ENCODE measurements at regions not wholly inside any gene's neighbourhood (a gene's known extent, or its start where the extent isn't known, plus 50 kb on each side); places are given as distances from the start of the nearest gene placed in this dataset.

DNA sequence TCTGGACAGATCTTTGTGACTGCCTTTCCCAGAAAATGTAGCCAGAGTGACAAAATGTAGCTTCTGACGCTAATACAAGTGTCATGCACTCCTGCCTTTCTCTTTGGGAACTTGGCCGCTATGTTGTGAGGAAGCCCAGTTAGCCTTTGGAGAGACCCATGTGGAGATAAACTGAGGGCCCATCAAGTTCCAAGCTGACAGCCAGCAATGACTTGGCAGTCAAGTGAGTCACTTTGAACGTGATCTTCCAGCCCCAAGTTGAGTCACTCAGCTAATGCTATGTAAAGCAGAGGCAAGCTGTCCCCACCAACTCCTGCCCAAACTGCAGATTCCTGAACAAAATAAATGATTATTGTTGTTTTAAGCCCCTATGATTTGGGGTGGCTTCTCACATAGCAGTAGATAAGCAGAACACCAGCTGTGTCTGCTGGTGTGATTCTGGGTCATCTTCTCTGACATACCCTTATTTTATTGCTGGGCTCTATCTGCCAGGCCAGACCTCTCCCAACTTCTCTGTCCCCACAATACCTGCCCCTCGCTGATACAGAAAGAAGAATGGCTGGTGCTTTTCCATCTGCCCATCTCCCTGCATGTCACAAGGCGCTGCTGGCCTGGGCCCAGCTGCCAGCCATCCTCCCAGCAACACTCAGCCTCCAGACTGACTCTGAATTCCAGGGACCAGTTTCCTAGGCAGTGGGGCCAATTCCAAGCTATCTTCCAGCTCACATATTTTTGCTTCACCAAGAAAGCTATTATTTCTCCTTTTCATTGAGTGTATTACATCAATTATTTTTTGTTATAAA, 274.8 kb downstream of the LRFN2 start:
- 74 to 83% methylated on average over 5 of the region's 5 CpGs for WGBS, 2 donors
- H3K4me3 ChIP-seq (ENCODE audit: low read depth, poor library complexity, severe bottlenecking) = no peak overlapping the region
- intact Hi-C loops (cut with DNase I; ENCODE audit: low total_unique reads) = no loop called here
- DNase-seq (ENCODE audit: low spot score in 2 of 2) = no peak
- TF ChIP-seq, protein P1, sequence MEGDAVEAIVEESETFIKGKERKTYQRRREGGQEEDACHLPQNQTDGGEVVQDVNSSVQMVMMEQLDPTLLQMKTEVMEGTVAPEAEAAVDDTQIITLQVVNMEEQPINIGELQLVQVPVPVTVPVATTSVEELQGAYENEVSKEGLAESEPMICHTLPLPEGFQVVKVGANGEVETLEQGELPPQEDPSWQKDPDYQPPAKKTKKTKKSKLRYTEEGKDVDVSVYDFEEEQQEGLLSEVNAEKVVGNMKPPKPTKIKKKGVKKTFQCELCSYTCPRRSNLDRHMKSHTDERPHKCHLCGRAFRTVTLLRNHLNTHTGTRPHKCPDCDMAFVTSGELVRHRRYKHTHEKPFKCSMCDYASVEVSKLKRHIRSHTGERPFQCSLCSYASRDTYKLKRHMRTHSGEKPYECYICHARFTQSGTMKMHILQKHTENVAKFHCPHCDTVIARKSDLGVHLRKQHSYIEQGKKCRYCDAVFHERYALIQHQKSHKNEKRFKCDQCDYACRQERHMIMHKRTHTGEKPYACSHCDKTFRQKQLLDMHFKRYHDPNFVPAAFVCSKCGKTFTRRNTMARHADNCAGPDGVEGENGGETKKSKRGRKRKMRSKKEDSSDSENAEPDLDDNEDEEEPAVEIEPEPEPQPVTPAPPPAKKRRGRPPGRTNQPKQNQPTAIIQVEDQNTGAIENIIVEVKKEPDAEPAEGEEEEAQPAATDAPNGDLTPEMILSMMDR (IDR thresholded peaks at IDR 0.05) = no peak
- TF ChIP-seq POLR2A (IDR thresholded peaks at IDR 0.05) = no peak

DNA sequence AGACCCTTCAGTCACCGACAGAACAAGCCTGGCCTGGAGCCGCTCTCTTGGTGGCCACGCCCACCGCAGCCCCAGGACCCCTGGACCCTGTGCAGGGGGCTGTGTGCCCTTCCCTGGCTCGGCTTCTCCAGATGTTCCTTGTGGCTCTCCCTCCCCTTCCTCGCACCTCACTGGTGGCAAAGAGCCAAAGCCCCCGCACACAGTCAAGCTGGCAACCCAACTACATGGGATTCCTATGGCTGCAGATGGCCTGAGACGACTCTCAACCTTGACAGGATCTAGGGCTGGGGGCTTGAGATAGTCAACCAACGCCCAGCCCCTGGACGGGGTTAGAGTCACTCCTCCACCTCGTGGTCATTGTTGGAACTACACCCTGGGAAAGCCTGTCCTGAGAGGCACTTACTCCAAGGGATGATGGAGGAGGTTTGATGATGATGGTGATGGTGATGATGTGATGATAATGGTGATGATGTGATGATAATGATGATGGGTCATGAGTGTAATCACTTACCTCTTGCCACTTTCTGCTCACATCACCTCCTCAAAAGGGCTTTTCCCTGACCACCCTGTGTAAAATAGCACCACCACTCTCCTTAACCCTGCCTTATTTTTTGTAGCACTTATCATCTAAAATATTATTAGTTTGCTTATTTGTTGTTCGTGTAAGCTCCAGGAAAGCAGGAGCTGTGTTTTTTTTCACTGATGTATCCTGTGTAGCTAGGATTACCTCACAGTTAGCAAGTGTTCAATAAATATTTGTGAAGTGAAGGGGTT, 278.4 kb downstream of the LRFN2 start:
- TF ChIP-seq, protein P1 (IDR thresholded peaks at IDR 0.05) = peak in 1 of 3 donors; percentile 83
- no peak for TF ChIP-seq POLR2A (IDR thresholded peaks at IDR 0.05)
- WGBS, 2 donors = 6 to 7% methylated on average over 12 of the region's 12 CpGs
- H3K4me3 ChIP-seq (ENCODE audit: low read depth, poor library complexity, severe bottlenecking) = no peak overlapping the region
- intact Hi-C loops (cut with DNase I; ENCODE audit: low total_unique reads) = loop anchor here (2.0 to 5.0 kb wide), 2 partner anchors 58 to 326 kb away; no protein-coding TSS in a partner anchor
- peak; percentile 43 to 89 for DNase-seq (ENCODE audit: low spot score in 2 of 2)

DNA sequence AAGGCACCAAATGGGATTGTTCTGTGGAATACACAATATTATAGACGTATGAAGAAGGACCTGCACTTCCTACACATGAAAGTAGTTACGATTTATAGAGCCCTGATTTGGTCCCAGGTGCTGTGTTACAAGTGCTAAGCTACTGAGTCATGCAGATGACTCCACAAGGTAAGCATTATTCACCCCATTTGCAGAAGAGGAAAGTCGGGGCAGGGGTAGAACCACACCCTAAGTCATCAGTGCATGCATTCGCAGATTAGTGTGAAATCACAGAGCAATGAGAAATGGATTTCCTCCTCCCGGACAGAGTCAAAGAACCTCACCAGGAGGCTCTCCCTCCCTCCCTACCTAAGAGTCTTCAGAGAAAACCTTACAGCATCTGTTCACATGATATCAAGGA, 279.5 kb downstream of the LRFN2 start:
- no peak for DNase-seq (ENCODE audit: low spot score in 2 of 2)
- intact Hi-C loops (cut with DNase I; ENCODE audit: low total_unique reads) = loop anchor here (2.0 to 5.0 kb wide), 2 partner anchors 57 to 325 kb away; no protein-coding TSS in a partner anchor
- H3K4me3 ChIP-seq (ENCODE audit: low read depth, poor library complexity, severe bottlenecking) = no peak overlapping the region
- TF ChIP-seq, protein P1 (IDR thresholded peaks at IDR 0.05) = no peak
- TF ChIP-seq POLR2A (IDR thresholded peaks at IDR 0.05) = no peak
- 62 to 71% methylated on average over 5 of the region's 5 CpGs for WGBS, 2 donors

DNA sequence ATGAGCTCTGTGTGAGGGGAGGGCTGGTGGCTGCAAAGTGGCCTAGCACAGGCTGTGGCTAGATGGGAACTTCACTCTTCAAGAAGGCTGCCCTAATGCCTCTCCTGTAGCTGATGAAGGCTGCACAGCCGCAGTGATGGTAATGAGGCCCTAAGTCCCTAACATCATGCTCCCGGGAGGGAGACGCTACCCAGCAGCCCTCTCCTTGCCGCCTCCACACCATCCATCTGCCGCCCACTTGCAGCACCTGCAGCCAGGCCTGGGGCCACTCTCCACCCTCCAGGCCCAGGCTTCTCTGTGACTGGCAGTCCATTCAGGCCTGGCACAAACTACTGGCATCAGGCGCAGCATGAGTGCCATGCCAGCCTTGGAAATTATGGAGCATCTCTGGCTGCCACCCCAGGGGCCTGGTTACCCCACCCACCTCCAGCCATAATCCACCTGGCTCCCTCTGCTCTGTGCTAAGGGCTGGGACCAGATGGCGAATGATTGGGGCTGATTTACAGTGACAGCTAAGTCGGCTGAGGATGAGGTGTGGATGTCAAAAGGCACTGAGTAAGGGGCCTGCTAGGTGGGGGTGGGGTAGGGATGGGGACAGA, 284.2 kb downstream of the LRFN2 start:
- no peak for DNase-seq (ENCODE audit: low spot score in 2 of 2)
- H3K4me3 ChIP-seq (ENCODE audit: low read depth, poor library complexity, severe bottlenecking) = no peak overlapping the region
- TF ChIP-seq, protein P1 (IDR thresholded peaks at IDR 0.05) = no peak
- no peak for TF ChIP-seq POLR2A (IDR thresholded peaks at IDR 0.05)
- intact Hi-C loops (cut with DNase I; ENCODE audit: low total_unique reads) = no loop called here
- WGBS, 2 donors = 70 to 79% methylated on average over 7 to 8 of the region's 8 CpGs

DNA sequence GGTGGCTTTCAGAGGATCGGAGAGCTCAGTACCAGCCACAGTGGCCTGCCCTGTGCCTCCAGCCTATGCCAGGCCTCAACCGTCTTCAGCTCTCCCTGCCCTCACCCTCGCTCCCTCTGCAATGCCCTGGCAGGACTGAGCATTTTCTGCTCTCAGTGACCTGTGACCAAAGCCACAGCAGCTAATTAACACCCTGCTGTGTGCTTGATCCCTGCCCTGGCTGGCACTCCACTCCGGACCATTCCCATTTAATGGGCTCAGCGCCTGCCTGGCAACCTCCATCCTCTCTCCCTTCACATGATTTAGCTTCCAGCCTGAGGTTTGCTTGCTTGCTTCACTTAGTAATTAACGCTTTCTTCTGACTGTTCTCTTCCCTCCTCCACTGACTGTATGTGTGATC, 287.5 kb downstream of the LRFN2 start:
- no peak for DNase-seq (ENCODE audit: low spot score in 2 of 2)
- 81 to 84% methylated on average over 6 of the region's 6 CpGs for WGBS, 2 donors
- intact Hi-C loops (cut with DNase I; ENCODE audit: low total_unique reads) = no loop called here
- H3K4me3 ChIP-seq (ENCODE audit: low read depth, poor library complexity, severe bottlenecking) = no peak overlapping the region
- TF ChIP-seq, protein P1 (IDR thresholded peaks at IDR 0.05) = no peak
- TF ChIP-seq POLR2A (IDR thresholded peaks at IDR 0.05) = no peak

Measured in lower leg skin (tissue), 4 donors.